Right lobe of liver (tissue), 4 donors: ENCODE measurements at regions not wholly inside any gene's neighbourhood (a gene's known extent, or its start where the extent isn't known, plus 50 kb on each side); places are given as distances from the start of the nearest gene placed in this dataset.

Source experiments
- CTCF ChIP-seq, 4 donors: fragments of 200-600 bp in 3 of 4; fragments of 450-650 bp in 1 of 4; IDR thresholded peaks; one replicate each; pipeline versions ENCODE4 v1.5.1 to v1.8.0; 2016 to 2022; ENCODE audit warnings: antibody characterized with exemption in 4 of 4, mild to moderate bottlenecking in 2 of 4
- POLR2A ChIP-seq: fragments of 450-650 bp; IDR thresholded peaks from one replicate; pipeline ENCODE4 v1.6.1; 2017; ENCODE audit warnings: antibody characterized with exemption, mild to moderate bottlenecking
- donor health status: DM: no; HTN: no; CAD: no.
- donor health status: DM: no; HTN: no; CAD: no.
- donor health status: DM: no; HTN: yes; CAD: no.

- no peak for TF ChIP-seq CTCF (IDR thresholded peaks at IDR 0.05)
- no peak for TF ChIP-seq POLR2A
Observed at GRCh38 chr5:87599778-87600177, 187.0 kb upstream of the CCNH start.
